Natural killer cell (primary cell): ENCODE measurements at regions not wholly inside any gene's neighbourhood (a gene's known extent, or its start where the extent isn't known, plus 50 kb on each side); places are given as distances from the start of the nearest gene placed in this dataset.

Experiments
- ATAC-seq, 3 donors: fragments of 150-1000 bp in 2 of 3; fragments of 200-7000 bp in 1 of 3; cut with Tn5 transposase; 1 replicate in 1 of 3; 2 replicates in 2 of 3; pipeline ENCODE4 v1.10.0; 2021; ENCODE audit warnings: mild to moderate bottlenecking in 2 of 3, moderate library complexity in 2 of 3
- DNase-seq, 2 donors: peaks; one replicate each; pipeline versions ENCODE4 v3.0.0 to v3.0.0-alpha.2; 2013 to 2021; ENCODE audit warnings: mixed read lengths in 1 of 2
- H3K27ac ChIP-seq: one replicate; pipeline ENCODE4 v1.5.1; 2013; ENCODE audit warnings: mild to moderate bottlenecking, low read length
- H3K27me3 ChIP-seq: one replicate; pipeline ENCODE4 v1.6.1; 2013; ENCODE audit warnings: low read length; ENCODE audit not compliant: control insufficient read depth, insufficient read depth
- H3K36me3 ChIP-seq: one replicate; pipeline ENCODE4 v1.6.1; 2013; ENCODE audit warnings: low read length; ENCODE audit not compliant: control insufficient read depth, insufficient read depth
- H3K4me1 ChIP-seq: one replicate; pipeline ENCODE4 v1.6.1; 2013; ENCODE audit warnings: low read length; ENCODE audit not compliant: control insufficient read depth, insufficient read depth
- H3K4me3 ChIP-seq: one replicate; pipeline ENCODE4 v1.5.1; 2013; ENCODE audit warnings: low read length
- H3K9me3 ChIP-seq: one replicate; pipeline ENCODE4 v1.6.1; 2013; ENCODE audit warnings: low read length; ENCODE audit not compliant: control insufficient read depth, insufficient read depth
- H3K27ac Mint-ChIP-seq, 2 donors: one replicate each; pipeline ENCODE4 v1.8.0; 2022; ENCODE audit warnings: mild to moderate bottlenecking in 2 of 2, mixed read lengths in 2 of 2, moderate library complexity in 1 of 2
- H3K27me3 Mint-ChIP-seq, 2 donors: one replicate each; pipeline ENCODE4 v1.8.0; 2022; ENCODE audit warnings: low read depth in 2 of 2, mixed read lengths in 2 of 2
- H3K36me3 Mint-ChIP-seq: one replicate; pipeline ENCODE4 v1.8.0; 2022; ENCODE audit warnings: mixed read lengths
- H3K4me1 Mint-ChIP-seq, 2 donors: one replicate each; pipeline ENCODE4 v1.8.0; 2022; ENCODE audit warnings: mixed read lengths in 2 of 2
- H3K4me3 Mint-ChIP-seq: one replicate; pipeline ENCODE4 v1.8.0; 2022; ENCODE audit warnings: mild to moderate bottlenecking, moderate library complexity, mixed read lengths
- H3K9me3 Mint-ChIP-seq, 2 donors: one replicate each; pipeline ENCODE4 v1.8.0; 2022; ENCODE audit warnings: mixed read lengths in 2 of 2
- CTCF ChIP-seq: fragments of 200-600 bp; IDR thresholded peaks from one replicate; pipeline ENCODE4 v1.8.0; 2022; ENCODE audit warnings: antibody characterized with exemption
- WGBS: methylation state at CpG from one replicate; pipeline ENCODE4 v1.1.7; 2013; ENCODE audit warnings: missing lambda C conversion rate; ENCODE audit not compliant: insufficient coverage; 5-methylcytosine and 5-hydroxymethylcytosine counted together
- intact Hi-C: fragments of 100-400 bp; cut with micrococcal nuclease; formaldehyde crosslinking; loops from one replicate; pipeline ENCODE4 v1.14.2; 2022

GRCh38 chr11:29029452-29029851 is 921.3 kb downstream of the METTL15 start:
- Histone ChIP-seq H3K9me3 (no peaks in the 10 kb centered on the region), H3K27me3 (no peaks in the 10 kb centered on the region), H3K27ac (no peak overlapping the region), H3K4me3 (no peak overlapping the region), H3K36me3 (no peaks in the 10 kb centered on the region), H3K4me1 (no peaks in the 10 kb centered on the region)
- no peak overlapping the region for H3K4me3 Mint-ChIP-seq
- WGBS: 60% methylated on average over 1 of the region's 2 CpGs
- H3K36me3 Mint-ChIP-seq: peaks cover 6% of the 10 kb centered on the region
- intact Hi-C loops: no loop called here
- H3K9me3 Mint-ChIP-seq: peaks cover 7 to 22% of the 10 kb centered on the region in 2 donors
- DNase-seq: no peak
- no peaks in the 10 kb centered on the region for H3K27me3 Mint-ChIP-seq
- TF ChIP-seq CTCF: no peak
- H3K27ac Mint-ChIP-seq: no peak overlapping the region
- no peaks in the 10 kb centered on the region for H3K4me1 Mint-ChIP-seq
- ATAC-seq: no peak

- DNase-seq: no peak
- no CpG with 5 or more reads among the region's 1 CpG for WGBS
These were observed 919.2 kb downstream of the METTL15 start for GRCh38 chr11:29027436-29027835.

DNA sequence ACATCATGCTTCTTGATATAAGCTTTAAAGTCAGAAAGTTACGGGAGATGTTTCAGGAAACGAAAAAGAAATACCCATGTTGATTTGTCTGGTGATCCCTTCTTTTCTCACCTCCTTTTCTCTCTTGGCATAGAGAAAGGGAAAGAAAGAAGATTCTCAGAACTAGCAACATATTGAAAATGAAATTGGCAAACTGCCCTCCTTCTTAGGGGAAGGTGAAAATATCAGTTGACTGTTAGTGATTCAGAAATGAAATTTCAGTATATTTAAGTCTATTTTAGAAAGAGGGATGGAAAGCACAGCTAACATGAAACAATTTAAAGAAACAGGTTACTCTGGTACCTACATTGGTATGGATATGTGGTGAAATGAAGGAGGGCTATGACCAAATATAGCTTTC is 918.1 kb downstream of the METTL15 start:
- Histone ChIP-seq H3K9me3 (no peaks in the 10 kb centered on the region), H3K4me3 (no peak overlapping the region), H3K36me3 (no peaks in the 10 kb centered on the region), H3K4me1 (no peaks in the 10 kb centered on the region), H3K27me3 (no peaks in the 10 kb centered on the region), H3K27ac (no peak overlapping the region)
- Mint-ChIP-seq H3K27me3 (no peaks in the 10 kb centered on the region), H3K36me3 (peaks cover 6% of the 10 kb centered on the region), H3K4me3 (no peak overlapping the region), H3K27ac (no peak overlapping the region), H3K9me3 (peaks cover 13 to 23% of the 10 kb centered on the region in 2 donors), H3K4me1 (no peaks in the 10 kb centered on the region)
- ATAC-seq (no peak), DNase-seq (no peak)
- WGBS: 90% methylated on average over 2 of the region's 2 CpGs
- no peak for TF ChIP-seq CTCF
- intact Hi-C loops: no loop called here

More at GRCh38 chr11:29027436-29027835, 919.2 kb downstream of the METTL15 start:
- Mint-ChIP-seq H3K9me3 (peaks cover 9 to 18% of the 10 kb centered on the region in 2 donors), H3K4me3 (no peak overlapping the region), H3K36me3 (peaks cover 6% of the 10 kb centered on the region), H3K27me3 (no peaks in the 10 kb centered on the region), H3K27ac (no peak overlapping the region), H3K4me1 (no peaks in the 10 kb centered on the region)
- no peaks in the 10 kb centered on the region for H3K4me1 ChIP-seq
- no peak overlapping the region for H3K4me3 ChIP-seq
- intact Hi-C loops: no loop called here
- ATAC-seq: no peak
- H3K36me3 ChIP-seq: no peaks in the 10 kb centered on the region
- H3K9me3 ChIP-seq: no peaks in the 10 kb centered on the region
- no peaks in the 10 kb centered on the region for H3K27me3 ChIP-seq
- TF ChIP-seq CTCF: no peak
- no peak overlapping the region for H3K27ac ChIP-seq

DNA sequence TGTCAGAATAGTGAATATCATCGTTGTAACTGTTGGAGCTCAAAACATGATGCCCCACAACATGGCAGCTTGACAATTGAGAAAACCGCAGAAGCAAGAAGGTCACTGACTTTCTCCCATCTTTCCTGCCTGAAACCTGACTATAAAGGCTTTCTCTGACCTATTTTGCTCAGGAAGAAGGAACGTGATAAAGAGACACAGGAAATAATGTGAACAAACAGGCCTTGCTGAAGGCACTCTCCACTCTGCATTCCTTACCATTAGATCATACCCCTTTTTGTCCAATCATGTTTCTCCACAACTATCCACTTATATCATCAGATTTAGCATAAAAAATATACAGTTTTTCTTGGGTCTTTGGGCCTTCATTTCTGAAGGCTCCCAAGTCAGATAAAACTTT is 916.8 kb downstream of the METTL15 start:
- 72% methylated on average over 3 of the region's 3 CpGs for WGBS
- no peak for TF ChIP-seq CTCF
- Mint-ChIP-seq H3K4me1 (no peaks in the 10 kb centered on the region), H3K9me3 (peaks cover 15 to 25% of the 10 kb centered on the region in 2 donors), H3K27ac (no peak overlapping the region), H3K4me3 (no peak overlapping the region), H3K27me3 (no peaks in the 10 kb centered on the region), H3K36me3 (peaks cover 6% of the 10 kb centered on the region)
- no peaks in the 10 kb centered on the region for H3K4me1 ChIP-seq
- DNase-seq (no peak), ATAC-seq (no peak)
- intact Hi-C loops: no loop called here
- H3K9me3 ChIP-seq: no peaks in the 10 kb centered on the region
- H3K36me3 ChIP-seq: no peaks in the 10 kb centered on the region
- no peak overlapping the region for H3K4me3 ChIP-seq
- H3K27ac ChIP-seq: no peak overlapping the region
- H3K27me3 ChIP-seq: no peaks in the 10 kb centered on the region
